ENCODE measurements at regions not wholly inside any gene's neighbourhood (a gene's known extent, or its start where the extent isn't known, plus 50 kb on each side); places are given as distances from the start of the nearest gene placed in this dataset.

GRCh38 chr13:40238761-40239160, 427.7 kb downstream of the FOXO1 start:
- ATAC-seq (no peak), FAIRE-seq (no peak), DNase-seq (no peak)
- intact Hi-C loops (cut with DNase I): no loop called here
- TF ChIP-seq CTCF (IDR thresholded peaks at IDR 0.05): no peak
- Histone ChIP-seq H3K4me1 (no peaks in the 10 kb centered on the region), H3K27me3 (no peaks in the 10 kb centered on the region), H3K9me3 (no peaks in the 10 kb centered on the region), H3K27ac (no peak overlapping the region), H3K36me3 (no peaks in the 10 kb centered on the region), H3K4me3 (no peak overlapping the region)
- WGBS, 2 donors: 94% methylated on average over 3 of the region's 3 CpGs

- H3K4me1 ChIP-seq: no peaks in the 10 kb centered on the region
These were observed 426.1 kb downstream of the FOXO1 start for GRCh38 chr13:40240293-40240692.

GRCh38 chr13:40241125-40241798, 425.2 kb downstream of the FOXO1 start:
- intact Hi-C loops (cut with DNase I): no loop called here
- no peak overlapping the region for H3K27ac ChIP-seq
- H3K36me3 ChIP-seq: no peaks in the 10 kb centered on the region
- no peak for FAIRE-seq
- 81 to 86% methylated on average over 3 of the region's 3 CpGs for WGBS, 2 donors
- H3K4me3 ChIP-seq: no peak overlapping the region
- no peaks in the 10 kb centered on the region for H3K9me3 ChIP-seq
- no peak for ATAC-seq
- no peaks in the 10 kb centered on the region for H3K4me1 ChIP-seq
- DNase-seq: no peak
- no peak for TF ChIP-seq CTCF (IDR thresholded peaks at IDR 0.05)
- H3K27me3 ChIP-seq: no peaks in the 10 kb centered on the region

More at GRCh38 chr13:40240293-40240692, 426.1 kb downstream of the FOXO1 start:
- intact Hi-C loops (cut with DNase I): no loop called here
- Histone ChIP-seq H3K27ac (no peak overlapping the region), H3K36me3 (no peaks in the 10 kb centered on the region), H3K27me3 (no peaks in the 10 kb centered on the region), H3K4me3 (no peak overlapping the region), H3K9me3 (no peaks in the 10 kb centered on the region)
- TF ChIP-seq CTCF (IDR thresholded peaks at IDR 0.05): no peak
- 83 to 88% methylated on average over 2 of the region's 2 CpGs for WGBS, 2 donors
- DNase-seq (no peak), FAIRE-seq (no peak), ATAC-seq (no peak)

GRCh38 chr13:40243047-40243446, 423.4 kb downstream of the FOXO1 start:
- TF ChIP-seq CTCF (IDR thresholded peaks at IDR 0.05): no peak
- no peak overlapping the region for H3K4me3 ChIP-seq
- H3K9me3 ChIP-seq: no peaks in the 10 kb centered on the region
- no peak overlapping the region for H3K27ac ChIP-seq
- DNase-seq (no peak), FAIRE-seq (no peak), ATAC-seq (no peak)
- no peaks in the 10 kb centered on the region for H3K27me3 ChIP-seq
- H3K4me1 ChIP-seq: no peaks in the 10 kb centered on the region
- intact Hi-C loops (cut with DNase I): no loop called here
- 81 to 87% methylated on average over 3 of the region's 3 CpGs for WGBS, 2 donors
- H3K36me3 ChIP-seq: no peaks in the 10 kb centered on the region

GRCh38 chr13:40243982-40244381, 422.5 kb downstream of the FOXO1 start:
- no peak for DNase-seq
- no peaks in the 10 kb centered on the region for H3K27me3 ChIP-seq
- intact Hi-C loops (cut with DNase I): no loop called here
- H3K27ac ChIP-seq: no peak overlapping the region
- H3K9me3 ChIP-seq: no peaks in the 10 kb centered on the region
- WGBS, 2 donors: 32% methylated on average over 3 of the region's 3 CpGs
- TF ChIP-seq CTCF (IDR thresholded peaks at IDR 0.05): no peak
- H3K4me1 ChIP-seq: no peaks in the 10 kb centered on the region
- no peak overlapping the region for H3K4me3 ChIP-seq
- no peaks in the 10 kb centered on the region for H3K36me3 ChIP-seq
- FAIRE-seq: no peak
- no peak for ATAC-seq

All from pancreas (tissue), 10 donors.